ENCODE measurements at regions not wholly inside any gene's neighbourhood (a gene's known extent, or its start where the extent isn't known, plus 50 kb on each side); places are given as distances from the start of the nearest gene placed in this dataset.

DNA sequence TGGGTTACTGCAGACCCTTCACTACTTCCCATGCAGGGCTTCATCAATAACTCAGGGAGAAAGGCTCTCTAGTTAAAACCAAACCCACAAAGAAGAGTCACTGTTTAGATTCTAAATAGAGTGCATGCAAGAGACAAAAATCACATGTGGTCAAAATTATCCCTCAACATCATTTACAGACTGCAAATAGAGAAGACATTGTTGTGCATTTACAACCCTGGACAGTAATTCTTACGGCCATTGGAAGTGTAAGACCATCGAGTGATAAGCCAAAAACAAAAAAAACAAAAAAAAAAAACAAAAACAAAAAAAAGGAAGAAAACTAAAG is 93.4 kb downstream of the RASSF10 start:
- no peak for TF ChIP-seq CTCF (IDR thresholded peaks at IDR 0.05; ENCODE audit: insufficient read depth, low read length, poor library complexity, severe bottlenecking)
- DNase-seq (ENCODE audit: low read depth) = no peak
- H3K27me3 ChIP-seq (ENCODE audit: control insufficient read depth, insufficient read depth, low read length) = no peaks in the 10 kb centered on the region
- no peaks in the 10 kb centered on the region for H3K36me3 ChIP-seq (ENCODE audit: control insufficient read depth, insufficient read depth, low read length)
- no peak overlapping the region for H3K4me3 ChIP-seq (ENCODE audit: low read depth, low read length)

GRCh38 chr11:13102865-13103539 is 93.9 kb downstream of the RASSF10 start:
- Histone ChIP-seq H3K27me3 (ENCODE audit: control insufficient read depth, insufficient read depth, low read length) (no peaks in the 10 kb centered on the region), H3K36me3 (ENCODE audit: control insufficient read depth, insufficient read depth, low read length) (no peaks in the 10 kb centered on the region), H3K4me3 (ENCODE audit: low read depth, low read length) (no peak overlapping the region)
- TF ChIP-seq CTCF (IDR thresholded peaks at IDR 0.05; ENCODE audit: insufficient read depth, low read length, poor library complexity, severe bottlenecking) = no peak
- no peak for DNase-seq (ENCODE audit: low read depth)

DNA sequence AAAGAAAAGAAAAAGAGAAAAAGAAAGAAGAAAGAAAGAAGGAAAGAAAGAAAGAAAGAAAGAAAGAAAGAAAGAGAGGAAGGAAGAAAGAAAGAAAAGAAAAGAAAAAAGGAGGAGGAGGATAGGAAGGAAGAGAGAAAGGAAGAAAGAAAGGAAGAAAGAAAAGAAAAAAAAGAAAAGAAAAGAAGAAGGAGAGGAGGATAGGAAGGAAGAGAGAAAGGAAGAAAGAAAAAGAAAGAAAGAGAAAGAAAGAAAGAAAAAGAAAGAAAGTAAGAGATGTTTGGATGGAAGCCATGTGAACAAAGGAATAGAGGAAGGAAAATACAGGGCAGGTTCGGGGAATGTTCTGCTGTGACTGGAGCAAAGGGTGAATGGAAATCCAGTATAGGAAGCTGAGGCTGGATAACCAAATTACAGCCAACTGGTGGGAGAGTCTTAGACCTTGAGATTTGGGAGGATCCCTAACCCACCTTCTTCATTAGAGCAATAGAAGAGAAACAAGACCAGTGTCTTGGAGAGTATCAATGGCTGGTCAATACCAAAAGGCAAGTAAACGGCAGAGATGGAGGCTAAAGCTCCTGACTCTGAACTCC is 94.9 kb downstream of the RASSF10 start:
- H3K36me3 ChIP-seq (ENCODE audit: control insufficient read depth, insufficient read depth, low read length) = no peaks in the 10 kb centered on the region
- H3K4me3 ChIP-seq (ENCODE audit: low read depth, low read length) = no peak overlapping the region
- no peak for DNase-seq (ENCODE audit: low read depth)
- TF ChIP-seq CTCF (IDR thresholded peaks at IDR 0.05; ENCODE audit: insufficient read depth, low read length, poor library complexity, severe bottlenecking) = no peak
- no peaks in the 10 kb centered on the region for H3K27me3 ChIP-seq (ENCODE audit: control insufficient read depth, insufficient read depth, low read length)

DNA sequence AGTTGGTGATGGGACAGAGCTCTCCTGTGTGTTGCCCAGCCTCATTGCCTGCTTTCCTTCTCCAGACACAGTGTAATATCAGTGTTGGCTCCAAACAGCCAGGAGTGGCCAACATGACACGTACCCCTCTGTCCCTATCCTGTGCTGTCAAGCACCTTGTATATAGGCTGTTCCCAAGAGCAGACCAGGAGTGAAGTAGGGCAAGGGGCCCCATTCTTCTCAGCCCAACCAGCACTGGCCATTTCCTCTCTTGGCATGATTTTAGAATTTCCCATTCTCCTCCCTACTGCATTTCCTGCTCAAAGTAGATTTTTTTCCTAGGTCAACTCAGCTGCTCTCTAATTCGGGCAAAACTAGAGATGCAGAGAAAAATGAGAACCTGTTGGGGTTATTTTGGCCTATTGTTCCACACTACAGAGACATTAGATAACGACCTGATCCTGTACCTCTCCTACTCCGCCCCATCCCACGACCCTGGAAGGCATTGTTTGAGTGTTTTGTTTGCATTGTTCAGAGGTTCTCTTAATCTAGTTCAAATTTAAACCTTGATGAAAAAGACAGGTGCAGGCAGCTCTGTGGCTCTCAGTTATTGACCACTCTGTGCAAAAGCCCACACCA is 95.6 kb downstream of the RASSF10 start:
- no peak overlapping the region for H3K4me3 ChIP-seq (ENCODE audit: low read depth, low read length)
- no peaks in the 10 kb centered on the region for H3K36me3 ChIP-seq (ENCODE audit: control insufficient read depth, insufficient read depth, low read length)
- H3K27me3 ChIP-seq (ENCODE audit: control insufficient read depth, insufficient read depth, low read length) = no peaks in the 10 kb centered on the region
- no peak for DNase-seq (ENCODE audit: low read depth)
- no peak for TF ChIP-seq CTCF (IDR thresholded peaks at IDR 0.05; ENCODE audit: insufficient read depth, low read length, poor library complexity, severe bottlenecking)

GRCh38 chr11:13105237-13105844 is 96.2 kb downstream of the RASSF10 start:
- TF ChIP-seq CTCF (IDR thresholded peaks at IDR 0.05; ENCODE audit: insufficient read depth, low read length, poor library complexity, severe bottlenecking) = no peak
- Histone ChIP-seq H3K4me3 (ENCODE audit: low read depth, low read length) (no peak overlapping the region), H3K36me3 (ENCODE audit: control insufficient read depth, insufficient read depth, low read length) (no peaks in the 10 kb centered on the region), H3K27me3 (ENCODE audit: control insufficient read depth, insufficient read depth, low read length) (no peaks in the 10 kb centered on the region)
- no peak for DNase-seq (ENCODE audit: low read depth)

Measured in kidney epithelial cell (primary cell).